ENCODE measurements at regions not wholly inside any gene's neighbourhood (a gene's known extent, or its start where the extent isn't known, plus 50 kb on each side); places are given as distances from the start of the nearest gene placed in this dataset.

DNA sequence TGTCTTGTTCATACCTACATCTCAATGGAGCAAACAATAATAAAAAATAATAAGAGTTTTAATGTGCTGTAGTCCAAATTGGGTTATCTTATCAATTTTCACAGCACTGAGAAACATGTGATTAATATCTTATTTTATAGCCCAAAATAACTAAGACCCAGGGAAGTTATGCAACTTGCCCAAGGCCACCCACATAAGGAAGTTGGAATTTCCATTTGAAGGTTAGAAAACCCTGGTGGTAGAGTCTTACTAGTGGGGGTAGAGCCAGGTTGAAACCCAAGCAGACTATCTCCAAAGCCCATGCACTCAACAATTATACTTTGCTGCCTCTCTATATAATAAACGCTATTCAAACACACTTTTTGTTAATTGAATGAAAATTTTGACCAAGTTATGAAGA lies 270.0 kb upstream of the CAND1 start:
- TF ChIP-seq, protein P1, sequence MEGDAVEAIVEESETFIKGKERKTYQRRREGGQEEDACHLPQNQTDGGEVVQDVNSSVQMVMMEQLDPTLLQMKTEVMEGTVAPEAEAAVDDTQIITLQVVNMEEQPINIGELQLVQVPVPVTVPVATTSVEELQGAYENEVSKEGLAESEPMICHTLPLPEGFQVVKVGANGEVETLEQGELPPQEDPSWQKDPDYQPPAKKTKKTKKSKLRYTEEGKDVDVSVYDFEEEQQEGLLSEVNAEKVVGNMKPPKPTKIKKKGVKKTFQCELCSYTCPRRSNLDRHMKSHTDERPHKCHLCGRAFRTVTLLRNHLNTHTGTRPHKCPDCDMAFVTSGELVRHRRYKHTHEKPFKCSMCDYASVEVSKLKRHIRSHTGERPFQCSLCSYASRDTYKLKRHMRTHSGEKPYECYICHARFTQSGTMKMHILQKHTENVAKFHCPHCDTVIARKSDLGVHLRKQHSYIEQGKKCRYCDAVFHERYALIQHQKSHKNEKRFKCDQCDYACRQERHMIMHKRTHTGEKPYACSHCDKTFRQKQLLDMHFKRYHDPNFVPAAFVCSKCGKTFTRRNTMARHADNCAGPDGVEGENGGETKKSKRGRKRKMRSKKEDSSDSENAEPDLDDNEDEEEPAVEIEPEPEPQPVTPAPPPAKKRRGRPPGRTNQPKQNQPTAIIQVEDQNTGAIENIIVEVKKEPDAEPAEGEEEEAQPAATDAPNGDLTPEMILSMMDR (IDR thresholded peaks at IDR 0.05), result no peak
- no peak for TF ChIP-seq POLR2A (IDR thresholded peaks at IDR 0.05)

Data from breast epithelium (tissue), 3 donors.